GM12878 (cell line): ENCODE measurements at regions not wholly inside any gene's neighbourhood (a gene's known extent, or its start where the extent isn't known, plus 50 kb on each side); places are given as distances from the start of the nearest gene placed in this dataset.

Experiments used
- ATAC-seq: fragments of 200-7000 bp; cut with Tn5 transposase; 3 replicates; pipeline ENCODE4 v1.9.1; 2020; ENCODE audit warnings: mild to moderate bottlenecking, moderate library complexity
- BruUV-seq: library from RNA; stranded (reverse); fragments of 400-500 nt; replicated peaks from 2 replicates; lab custom pipeline; 2021; lab: Mats Ljungman, UMichigan
- CTCF ChIA-PET: fragments of 300-600 bp; sonication (Branson Sonifier 250); formaldehyde crosslinking; extraction: SDS; loops from one replicate; lab custom pipeline; 2021; ENCODE audit warnings: inconsistent platforms; lab: Yijun Ruan, JAX
- POLR2A ChIA-PET: fragments of 350-600 bp; formaldehyde crosslinking; extraction: SDS; loops from one replicate; lab custom pipeline; 2021; ENCODE audit warnings: inconsistent platforms; lab: Charles Lee
- RAD21 ChIA-PET: fragments of 300-600 bp; sonication (Branson Sonifier 250); formaldehyde crosslinking; loops from one replicate; lab custom pipeline; 2023; ENCODE audit warnings: antibody characterized with exemption; ENCODE audit not compliant: unreplicated experiment; lab: Charles Lee
- SMC1A ChIA-PET: fragments of 300-600 bp; sonication (Branson Sonifier 250); formaldehyde crosslinking; loops from one replicate; lab custom pipeline; 2023; ENCODE audit not compliant: unreplicated experiment, uncharacterized antibody; lab: Charles Lee
- DNase-seq: peaks from one replicate; pipeline ENCODE4 v3.0.0-alpha.2; 2011; ENCODE audit warnings: low read depth, low spot score
- FAIRE-seq: peaks from 3 replicates; lab custom pipeline; 2011; peaks lifted over from hg19 to GRCh38; lab: Jason Lieb, UNC
- H2AFZ ChIP-seq: 2 replicates; pipeline ENCODE4 v1.6.0; 2011; ENCODE audit warnings: low read depth, low read length, control low read depth; ENCODE audit not compliant: control insufficient read depth
- H3K27ac ChIP-seq: 2 replicates; pipeline ENCODE4 v1.5.1; 2011; ENCODE audit warnings: control low read depth; ENCODE audit not compliant: control insufficient read depth, insufficient read depth
- H3K27me3 ChIP-seq, 2 experiments: replicated peaks in 1 of 2; 2 replicates each; pipeline versions ENCODE4 v1.6.0 to v1.6.1; 2011; ENCODE audit warnings: low read length in 1 of 2; ENCODE audit not compliant: control insufficient read depth in 2 of 2, insufficient read depth in 2 of 2
- H3K36me3 ChIP-seq, 2 experiments: 2 replicates each; pipeline ENCODE4 v1.5.1; 2011; ENCODE audit warnings: low read length in 1 of 2; ENCODE audit not compliant: control insufficient read depth in 2 of 2, insufficient read depth in 2 of 2
- H3K4me1 ChIP-seq: 2 replicates; pipeline ENCODE4 v1.6.1; 2011; ENCODE audit warnings: mild to moderate bottlenecking, low read length, moderate library complexity, mixed read lengths; ENCODE audit not compliant: control insufficient read depth, insufficient read depth
- H3K4me2 ChIP-seq: 2 replicates; pipeline ENCODE4 v1.6.0; 2011; ENCODE audit warnings: control low read depth; ENCODE audit not compliant: control insufficient read depth, insufficient read depth
- H3K4me3 ChIP-seq: fragments of 200-600 bp; sonication (generic); 2 replicates; pipeline ENCODE4 v1.5.1; 2016
- H3K79me2 ChIP-seq: 2 replicates; pipeline ENCODE4 v1.6.0; 2011; ENCODE audit warnings: low read length; ENCODE audit not compliant: control insufficient read depth, insufficient read depth
- H3K9ac ChIP-seq: 2 replicates; pipeline ENCODE4 v1.8.0; 2011; ENCODE audit warnings: low read length, control low read depth, mixed read lengths; ENCODE audit not compliant: control insufficient read depth, insufficient read depth
- H3K9me3 ChIP-seq: replicated peaks from 3 replicates; pipeline ENCODE4 v1.5.1; 2011; ENCODE audit warnings: mild to moderate bottlenecking, low read length; ENCODE audit not compliant: control insufficient read depth, insufficient read depth
- H4K20me1 ChIP-seq: 2 replicates; pipeline ENCODE4 v1.6.0; 2011; ENCODE audit not compliant: control insufficient read depth, insufficient read depth
- BACH1 ChIP-seq: fragments of 450-650 bp; IDR thresholded peaks from 2 replicates; pipeline ENCODE4 v1.6.1; 2017; ENCODE audit warnings: mild to moderate bottlenecking, borderline replicate concordance
- CBX3 ChIP-seq: fragments of 200-600 bp; sonication (generic); IDR thresholded peaks from 2 replicates; pipeline ENCODE4 v1.6.1; 2016; ENCODE audit warnings: low read depth, borderline replicate concordance
- ETV6 ChIP-seq, 2 experiments: fragments of 450-650 bp in 1 of 2; IDR thresholded peaks in 1 of 2; conservative IDR thresholded peaks in 1 of 2; 2 replicates each; pipeline ENCODE4 v1.6.1; 2014; ENCODE audit warnings: antibody characterized with exemption in 1 of 2, borderline replicate concordance in 1 of 2, low read depth in 1 of 2, mild to moderate bottlenecking in 1 of 2, moderate library complexity in 1 of 2
- HDAC2 ChIP-seq: fragments of 200-600 bp; sonication (generic); IDR thresholded peaks from 2 replicates; pipeline ENCODE4 v1.6.1; 2017
- MEF2A ChIP-seq: IDR thresholded peaks from 2 replicates; pipeline ENCODE4 v1.6.1; 2011; ENCODE audit warnings: low read depth, mild to moderate bottlenecking, low read length, moderate library complexity; ENCODE audit not compliant: insufficient read depth
- NFYB ChIP-seq: IDR thresholded peaks from 2 replicates; pipeline ENCODE4 v1.6.1; 2011; ENCODE audit warnings: low read depth, mild to moderate bottlenecking, low read length, improper control_type of control experiment, moderate library complexity; ENCODE audit not compliant: insufficient read depth
- RBBP5 ChIP-seq: fragments of 200-600 bp; sonication (generic); conservative IDR thresholded peaks from 2 replicates; pipeline ENCODE4 v1.6.1; 2016
- RELA ChIP-seq: fragments of 450-650 bp; IDR thresholded peaks from 2 replicates; pipeline ENCODE4 v1.8.0; 2014; ENCODE audit warnings: borderline replicate concordance; ENCODE audit not compliant: partially characterized antibody
- SIN3A ChIP-seq: IDR thresholded peaks from 2 replicates; pipeline ENCODE4 v1.6.1; 2012; ENCODE audit warnings: low read depth, low read length, improper control_type of control experiment
- SMAD1 ChIP-seq: fragments of 450-650 bp; IDR thresholded peaks from 2 replicates; pipeline ENCODE4 v1.6.1; 2018; ENCODE audit warnings: mild to moderate bottlenecking, low read depth; ENCODE audit not compliant: partially characterized antibody
- TBL1XR1 ChIP-seq: IDR thresholded peaks from 2 replicates; pipeline ENCODE4 v1.6.1; 2012; ENCODE audit warnings: low read depth, low read length, improper control_type of control experiment
- TCF3 ChIP-seq: IDR thresholded peaks from 2 replicates; pipeline ENCODE4 v1.6.1; 2012; ENCODE audit warnings: low read depth, mild to moderate bottlenecking, low read length, borderline replicate concordance; ENCODE audit not compliant: insufficient read depth
- ZNF24 ChIP-seq: fragments of 450-650 bp; IDR thresholded peaks from 2 replicates; pipeline ENCODE4 v1.6.1; 2017; ENCODE audit warnings: antibody characterized with exemption, mild to moderate bottlenecking
- WGBS: methylation state at CpG from one replicate; pipeline ENCODE4 v1.1.6; 2016; ENCODE audit warnings: low lambda C conversion rate; ENCODE audit not compliant: insufficient replicate concordance, insufficient coverage; ENCODE audit errors: missing lambda C conversion rate; 5-methylcytosine and 5-hydroxymethylcytosine counted together
- in situ Hi-C: fragments of 300-500 bp; cut with MboI; formaldehyde crosslinking; loops from 9 replicates; pipeline ENCODE4 v1.14.3; 2018; ENCODE audit warnings: mixed read lengths
- intact Hi-C: fragments of 100-400 bp; cut with micrococcal nuclease; formaldehyde crosslinking; loops from one replicate; pipeline ENCODE4 v1.14.2; 2022; ENCODE audit not compliant: unreplicated experiment
- TF ChIP-seq, protein P1 (sequence below): IDR thresholded peaks from 2 replicates; pipeline ENCODE4 v1.6.1; 2012; ENCODE audit warnings: low read depth, low read length, improper control_type of control experiment
- TF ChIP-seq, protein P2 (sequence below): IDR thresholded peaks from 2 replicates; pipeline ENCODE4 v1.6.1; 2011; ENCODE audit warnings: low read depth, mild to moderate bottlenecking, low read length, moderate library complexity, borderline replicate concordance; ENCODE audit errors: extremely low read depth
- TF ChIP-seq, protein P3 (sequence below): fragments of 450-650 bp; IDR thresholded peaks from 2 replicates; pipeline ENCODE4 v1.6.1; 2017; ENCODE audit warnings: mild to moderate bottlenecking, low read depth, inconsistent platforms; ENCODE audit not compliant: poor library complexity, severe bottlenecking
- TF ChIP-seq, protein P4 (sequence below): fragments of 450-650 bp; IDR thresholded peaks from 2 replicates; pipeline ENCODE4 v1.6.1; 2016; ENCODE audit warnings: mild to moderate bottlenecking
- TF ChIP-seq, protein P5 (sequence below): fragments of 450-650 bp; IDR thresholded peaks from 2 replicates; pipeline ENCODE4 v1.6.1; 2017; ENCODE audit warnings: mild to moderate bottlenecking, moderate library complexity

DNA sequence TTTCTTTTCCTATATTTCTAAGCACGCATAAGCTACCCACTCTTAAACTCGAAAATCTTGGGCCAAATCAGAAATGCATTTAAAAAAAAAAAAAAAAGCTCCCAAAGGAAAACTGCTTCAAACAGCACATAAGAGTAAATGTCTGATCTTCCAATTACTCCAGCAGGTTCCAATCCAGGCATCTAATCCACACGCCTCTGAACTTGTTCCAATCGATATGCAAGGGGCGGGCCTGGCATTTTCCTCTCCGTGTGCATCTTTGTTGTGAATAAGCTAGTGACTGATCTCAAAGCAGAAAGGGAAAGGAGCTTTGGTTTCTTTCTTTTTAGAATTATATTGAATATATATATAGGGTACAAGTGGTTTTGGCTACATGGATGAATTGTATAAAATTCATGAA, 365.5 kb downstream of the PRDM2 start:
- ChIA-PET RAD21 (no interaction called here), CTCF (interaction anchor here (0.6 kb wide), 2 partner anchors 904 to 1983 kb away, joined by 3 read pairs; no protein-coding TSS in a partner anchor), SMC1A (no interaction called here), POLR2A (no interaction called here)
- no peaks in the 10 kb centered on the region for H3K79me2 ChIP-seq
- H3K9ac ChIP-seq: no peak overlapping the region
- no peaks in the 10 kb centered on the region for H3K9me3 ChIP-seq
- ATAC-seq: no peak
- no peaks in the 10 kb centered on the region; a peak in 1 of 4 replicates for H3K27me3 ChIP-seq
- no peak overlapping the region for H3K27ac ChIP-seq
- in situ Hi-C loops (no loop called here), intact Hi-C loops (no loop called here)
- no peak overlapping the region for H3K4me2 ChIP-seq
- FAIRE-seq: no peak
- no peaks in the 10 kb centered on the region for H3K4me1 ChIP-seq
- no peaks in the 10 kb centered on the region for H4K20me1 ChIP-seq
- WGBS: 48% methylated on average over 6 of the region's 6 CpGs
- no peaks in the 10 kb centered on the region for H3K36me3 ChIP-seq
- no TSS peak for BruUV-seq
- TF ChIP-seq SIN3A (no peak), MEF2A (no peak), RBBP5 (no peak), HDAC2 (no peak), CBX3 (no peak), ZNF24 (no peak), TCF3 (no peak), RELA (no peak), NFYB (no peak), TBL1XR1 (no peak), BACH1 (no peak), ETV6 (conservative IDR thresholded peaks at IDR 0.05 in 1 of 2, IDR thresholded peaks at IDR 0.05 in 1 of 2; ENCODE audit: borderline replicate concordance in 1 of 2, low read depth in 1 of 2) (no peak), SMAD1 (no peak)
- TF ChIP-seq, protein P1, sequence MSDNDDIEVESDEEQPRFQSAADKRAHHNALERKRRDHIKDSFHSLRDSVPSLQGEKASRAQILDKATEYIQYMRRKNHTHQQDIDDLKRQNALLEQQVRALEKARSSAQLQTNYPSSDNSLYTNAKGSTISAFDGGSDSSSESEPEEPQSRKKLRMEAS: no peak
- TF ChIP-seq, protein P2, sequence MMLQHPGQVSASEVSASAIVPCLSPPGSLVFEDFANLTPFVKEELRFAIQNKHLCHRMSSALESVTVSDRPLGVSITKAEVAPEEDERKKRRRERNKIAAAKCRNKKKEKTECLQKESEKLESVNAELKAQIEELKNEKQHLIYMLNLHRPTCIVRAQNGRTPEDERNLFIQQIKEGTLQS: no peak
- TF ChIP-seq, protein P3, sequence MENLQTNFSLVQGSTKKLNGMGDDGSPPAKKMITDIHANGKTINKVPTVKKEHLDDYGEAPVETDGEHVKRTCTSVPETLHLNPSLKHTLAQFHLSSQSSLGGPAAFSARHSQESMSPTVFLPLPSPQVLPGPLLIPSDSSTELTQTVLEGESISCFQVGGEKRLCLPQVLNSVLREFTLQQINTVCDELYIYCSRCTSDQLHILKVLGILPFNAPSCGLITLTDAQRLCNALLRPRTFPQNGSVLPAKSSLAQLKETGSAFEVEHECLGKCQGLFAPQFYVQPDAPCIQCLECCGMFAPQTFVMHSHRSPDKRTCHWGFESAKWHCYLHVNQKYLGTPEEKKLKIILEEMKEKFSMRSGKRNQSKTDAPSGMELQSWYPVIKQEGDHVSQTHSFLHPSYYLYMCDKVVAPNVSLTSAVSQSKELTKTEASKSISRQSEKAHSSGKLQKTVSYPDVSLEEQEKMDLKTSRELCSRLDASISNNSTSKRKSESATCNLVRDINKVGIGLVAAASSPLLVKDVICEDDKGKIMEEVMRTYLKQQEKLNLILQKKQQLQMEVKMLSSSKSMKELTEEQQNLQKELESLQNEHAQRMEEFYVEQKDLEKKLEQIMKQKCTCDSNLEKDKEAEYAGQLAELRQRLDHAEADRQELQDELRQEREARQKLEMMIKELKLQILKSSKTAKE: no peak
- TF ChIP-seq, protein P4, sequence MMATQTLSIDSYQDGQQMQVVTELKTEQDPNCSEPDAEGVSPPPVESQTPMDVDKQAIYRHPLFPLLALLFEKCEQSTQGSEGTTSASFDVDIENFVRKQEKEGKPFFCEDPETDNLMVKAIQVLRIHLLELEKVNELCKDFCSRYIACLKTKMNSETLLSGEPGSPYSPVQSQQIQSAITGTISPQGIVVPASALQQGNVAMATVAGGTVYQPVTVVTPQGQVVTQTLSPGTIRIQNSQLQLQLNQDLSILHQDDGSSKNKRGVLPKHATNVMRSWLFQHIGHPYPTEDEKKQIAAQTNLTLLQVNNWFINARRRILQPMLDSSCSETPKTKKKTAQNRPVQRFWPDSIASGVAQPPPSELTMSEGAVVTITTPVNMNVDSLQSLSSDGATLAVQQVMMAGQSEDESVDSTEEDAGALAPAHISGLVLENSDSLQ: no peak
- TF ChIP-seq, protein P5, sequence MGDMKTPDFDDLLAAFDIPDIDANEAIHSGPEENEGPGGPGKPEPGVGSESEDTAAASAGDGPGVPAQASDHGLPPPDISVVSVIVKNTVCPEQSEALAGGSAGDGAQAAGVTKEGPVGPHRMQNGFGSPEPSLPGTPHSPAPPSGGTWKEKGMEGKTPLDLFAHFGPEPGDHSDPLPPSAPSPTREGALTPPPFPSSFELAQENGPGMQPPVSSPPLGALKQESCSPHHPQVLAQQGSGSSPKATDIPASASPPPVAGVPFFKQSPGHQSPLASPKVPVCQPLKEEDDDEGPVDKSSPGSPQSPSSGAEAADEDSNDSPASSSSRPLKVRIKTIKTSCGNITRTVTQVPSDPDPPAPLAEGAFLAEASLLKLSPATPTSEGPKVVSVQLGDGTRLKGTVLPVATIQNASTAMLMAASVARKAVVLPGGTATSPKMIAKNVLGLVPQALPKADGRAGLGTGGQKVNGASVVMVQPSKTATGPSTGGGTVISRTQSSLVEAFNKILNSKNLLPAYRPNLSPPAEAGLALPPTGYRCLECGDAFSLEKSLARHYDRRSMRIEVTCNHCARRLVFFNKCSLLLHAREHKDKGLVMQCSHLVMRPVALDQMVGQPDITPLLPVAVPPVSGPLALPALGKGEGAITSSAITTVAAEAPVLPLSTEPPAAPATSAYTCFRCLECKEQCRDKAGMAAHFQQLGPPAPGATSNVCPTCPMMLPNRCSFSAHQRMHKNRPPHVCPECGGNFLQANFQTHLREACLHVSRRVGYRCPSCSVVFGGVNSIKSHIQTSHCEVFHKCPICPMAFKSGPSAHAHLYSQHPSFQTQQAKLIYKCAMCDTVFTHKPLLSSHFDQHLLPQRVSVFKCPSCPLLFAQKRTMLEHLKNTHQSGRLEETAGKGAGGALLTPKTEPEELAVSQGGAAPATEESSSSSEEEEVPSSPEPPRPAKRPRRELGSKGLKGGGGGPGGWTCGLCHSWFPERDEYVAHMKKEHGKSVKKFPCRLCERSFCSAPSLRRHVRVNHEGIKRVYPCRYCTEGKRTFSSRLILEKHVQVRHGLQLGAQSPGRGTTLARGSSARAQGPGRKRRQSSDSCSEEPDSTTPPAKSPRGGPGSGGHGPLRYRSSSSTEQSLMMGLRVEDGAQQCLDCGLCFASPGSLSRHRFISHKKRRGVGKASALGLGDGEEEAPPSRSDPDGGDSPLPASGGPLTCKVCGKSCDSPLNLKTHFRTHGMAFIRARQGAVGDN: no peak
- no peak overlapping the region for H3K4me3 ChIP-seq
- DNase-seq: no peak
- H2AFZ ChIP-seq: no peak overlapping the region
